ENCODE measurements at regions not wholly inside any gene's neighbourhood (a gene's known extent, or its start where the extent isn't known, plus 50 kb on each side); places are given as distances from the start of the nearest gene placed in this dataset.

- ChIA-PET CTCF (no interaction called here), RAD21 (ENCODE audit: low non-redundant PET in 1 of 2, low total read pairs in 2 of 2, uncharacterized antibody in 2 of 2, unreplicated experiment in 2 of 2) (no interaction called here), POLR2A (no interaction called here)
- Histone ChIP-seq H4K20me1 (ENCODE audit: insufficient read depth) (no peaks in the 10 kb centered on the region), H3K27me3 (ENCODE audit: insufficient read depth, low read length) (0 out of 2 replicates have a peak, but pooled peaks cover 7% of the 10 kb centered on the region), H3K9me3 (ENCODE audit: control insufficient read depth in 1 of 2, insufficient read depth in 1 of 2, low read depth in 1 of 2, low read length in 2 of 2) (no peaks in the 10 kb centered on the region), H3K4me3 (replicated peaks in 1 of 2; ENCODE audit: low read depth in 1 of 2, low read length in 2 of 2) (no peak overlapping the region), H3K79me2 (ENCODE audit: insufficient read depth, low read length) (no peaks in the 10 kb centered on the region), H3K9me2 (ENCODE audit: insufficient read depth) (no peaks in the 10 kb centered on the region), H3K27ac (ENCODE audit: low read depth, low read length) (no peak overlapping the region), H3K4me1 (ENCODE audit: control insufficient read depth in 1 of 2, insufficient read depth in 2 of 2, low read length in 2 of 2) (no peaks in the 10 kb centered on the region), H3K9ac (ENCODE audit: low read length) (no peak overlapping the region), H2AFZ (ENCODE audit: low read depth, low read length, poor library complexity, severe bottlenecking) (no peak overlapping the region), H3K4me2 (ENCODE audit: low read length) (no peak overlapping the region), H3K36me3 (ENCODE audit: control insufficient read depth in 1 of 2, insufficient read depth in 2 of 2, low read length in 2 of 2) (no peaks in the 10 kb centered on the region)
- BruUV-seq (replicated peaks): no TSS peak
- intact Hi-C loops (cut with micrococcal nuclease): no loop called here
- no peak for TF ChIP-seq CTCF (IDR thresholded peaks at IDR 0.05 in 2 of 3, conservative IDR thresholded peaks at IDR 0.05 in 1 of 3; ENCODE audit: borderline replicate concordance in 1 of 3, insufficient read depth in 1 of 3, low read depth in 2 of 3, low read length in 2 of 3)
- no peak for TF ChIP-seq POLR2A (IDR thresholded peaks at IDR 0.05; ENCODE audit: borderline replicate concordance, extremely low read depth, insufficient read depth, insufficient read length)
- TF ChIP-seq JUND (IDR thresholded peaks at IDR 0.05): no peak
- TF ChIP-seq, protein P1, sequence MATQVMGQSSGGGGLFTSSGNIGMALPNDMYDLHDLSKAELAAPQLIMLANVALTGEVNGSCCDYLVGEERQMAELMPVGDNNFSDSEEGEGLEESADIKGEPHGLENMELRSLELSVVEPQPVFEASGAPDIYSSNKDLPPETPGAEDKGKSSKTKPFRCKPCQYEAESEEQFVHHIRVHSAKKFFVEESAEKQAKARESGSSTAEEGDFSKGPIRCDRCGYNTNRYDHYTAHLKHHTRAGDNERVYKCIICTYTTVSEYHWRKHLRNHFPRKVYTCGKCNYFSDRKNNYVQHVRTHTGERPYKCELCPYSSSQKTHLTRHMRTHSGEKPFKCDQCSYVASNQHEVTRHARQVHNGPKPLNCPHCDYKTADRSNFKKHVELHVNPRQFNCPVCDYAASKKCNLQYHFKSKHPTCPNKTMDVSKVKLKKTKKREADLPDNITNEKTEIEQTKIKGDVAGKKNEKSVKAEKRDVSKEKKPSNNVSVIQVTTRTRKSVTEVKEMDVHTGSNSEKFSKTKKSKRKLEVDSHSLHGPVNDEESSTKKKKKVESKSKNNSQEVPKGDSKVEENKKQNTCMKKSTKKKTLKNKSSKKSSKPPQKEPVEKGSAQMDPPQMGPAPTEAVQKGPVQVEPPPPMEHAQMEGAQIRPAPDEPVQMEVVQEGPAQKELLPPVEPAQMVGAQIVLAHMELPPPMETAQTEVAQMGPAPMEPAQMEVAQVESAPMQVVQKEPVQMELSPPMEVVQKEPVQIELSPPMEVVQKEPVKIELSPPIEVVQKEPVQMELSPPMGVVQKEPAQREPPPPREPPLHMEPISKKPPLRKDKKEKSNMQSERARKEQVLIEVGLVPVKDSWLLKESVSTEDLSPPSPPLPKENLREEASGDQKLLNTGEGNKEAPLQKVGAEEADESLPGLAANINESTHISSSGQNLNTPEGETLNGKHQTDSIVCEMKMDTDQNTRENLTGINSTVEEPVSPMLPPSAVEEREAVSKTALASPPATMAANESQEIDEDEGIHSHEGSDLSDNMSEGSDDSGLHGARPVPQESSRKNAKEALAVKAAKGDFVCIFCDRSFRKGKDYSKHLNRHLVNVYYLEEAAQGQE (IDR thresholded peaks at IDR 0.05; ENCODE audit: low read depth): no peak
- no peak for ATAC-seq
- no peak for DNase-seq (ENCODE audit: low read depth, low spot score)
These were observed 79.2 kb downstream of the ASCL1 start for GRCh38 chr12:103036581-103037214.

All from HCT116 (cell line).